Uterus (tissue), 2 donors: ENCODE measurements at regions not wholly inside any gene's neighbourhood (a gene's known extent, or its start where the extent isn't known, plus 50 kb on each side); places are given as distances from the start of the nearest gene placed in this dataset.

Experiments
- POLR2A ChIP-seq, 2 donors: fragments of 450-650 bp; IDR thresholded peaks; one replicate each; pipeline ENCODE4 v1.6.1; 2016; ENCODE audit warnings: antibody characterized with exemption in 2 of 2, mild to moderate bottlenecking in 1 of 2, moderate library complexity in 1 of 2
- TF ChIP-seq, protein P1 (sequence below), 4 experiments: fragments of 200-600 bp in 2 of 4; fragments of 450-650 bp in 2 of 4; sonication (generic) in 2 of 4; IDR thresholded peaks; one replicate each; pipeline ENCODE4 v1.5.1; 2016 to 2019; ENCODE audit warnings: antibody characterized with exemption in 4 of 4, mild to moderate bottlenecking in 2 of 4, moderate library complexity in 1 of 4

DNA sequence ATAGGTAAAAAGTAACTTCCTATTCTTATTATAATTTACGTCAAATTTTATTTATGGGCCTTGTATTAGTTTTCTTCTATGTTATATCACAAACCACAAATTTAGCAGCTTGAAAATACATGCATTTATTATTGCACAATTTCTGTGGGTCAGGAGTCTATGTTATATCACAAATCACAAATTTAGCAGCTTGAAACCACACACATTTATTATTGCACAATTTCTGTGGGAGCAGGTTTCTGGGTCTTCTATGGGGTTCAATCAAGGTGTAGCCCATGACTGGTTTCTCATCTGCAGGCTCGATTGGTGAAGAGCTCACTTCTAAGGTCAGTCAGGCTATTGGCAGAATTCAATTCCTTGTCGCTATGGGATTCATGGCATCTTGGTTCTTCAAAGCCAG, 332.7 kb upstream of the HAND2 start:
- TF ChIP-seq, protein P1, sequence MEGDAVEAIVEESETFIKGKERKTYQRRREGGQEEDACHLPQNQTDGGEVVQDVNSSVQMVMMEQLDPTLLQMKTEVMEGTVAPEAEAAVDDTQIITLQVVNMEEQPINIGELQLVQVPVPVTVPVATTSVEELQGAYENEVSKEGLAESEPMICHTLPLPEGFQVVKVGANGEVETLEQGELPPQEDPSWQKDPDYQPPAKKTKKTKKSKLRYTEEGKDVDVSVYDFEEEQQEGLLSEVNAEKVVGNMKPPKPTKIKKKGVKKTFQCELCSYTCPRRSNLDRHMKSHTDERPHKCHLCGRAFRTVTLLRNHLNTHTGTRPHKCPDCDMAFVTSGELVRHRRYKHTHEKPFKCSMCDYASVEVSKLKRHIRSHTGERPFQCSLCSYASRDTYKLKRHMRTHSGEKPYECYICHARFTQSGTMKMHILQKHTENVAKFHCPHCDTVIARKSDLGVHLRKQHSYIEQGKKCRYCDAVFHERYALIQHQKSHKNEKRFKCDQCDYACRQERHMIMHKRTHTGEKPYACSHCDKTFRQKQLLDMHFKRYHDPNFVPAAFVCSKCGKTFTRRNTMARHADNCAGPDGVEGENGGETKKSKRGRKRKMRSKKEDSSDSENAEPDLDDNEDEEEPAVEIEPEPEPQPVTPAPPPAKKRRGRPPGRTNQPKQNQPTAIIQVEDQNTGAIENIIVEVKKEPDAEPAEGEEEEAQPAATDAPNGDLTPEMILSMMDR (IDR thresholded peaks at IDR 0.05), result no peak
- no peak for TF ChIP-seq POLR2A (IDR thresholded peaks at IDR 0.05)
